Trophoblast cell (in vitro differentiated cells and primary cell): ENCODE measurements at regions not wholly inside any gene's neighbourhood (a gene's known extent, or its start where the extent isn't known, plus 50 kb on each side); places are given as distances from the start of the nearest gene placed in this dataset.

Experiments
- DNase-seq, 2 donors: peaks; one replicate each; pipeline ENCODE4 v3.0.0-alpha.2; 2016
- H2AFZ ChIP-seq: 2 replicates; pipeline ENCODE4 v1.6.1; 2013; ENCODE audit warnings: low read length, moderate library complexity, mild to moderate bottlenecking; ENCODE audit not compliant: insufficient read depth, poor library complexity
- H2AK5ac ChIP-seq: 2 replicates; pipeline ENCODE4 v1.6.1; 2013; ENCODE audit warnings: mild to moderate bottlenecking, low read length
- H2BK120ac ChIP-seq: 2 replicates; pipeline ENCODE4 v1.6.1; 2013; ENCODE audit warnings: low read length, mild to moderate bottlenecking, moderate library complexity; ENCODE audit not compliant: insufficient read depth, poor library complexity
- H2BK12ac ChIP-seq: 2 replicates; pipeline ENCODE4 v1.6.1; 2013; ENCODE audit warnings: mild to moderate bottlenecking, low read length, moderate library complexity
- H2BK5ac ChIP-seq: 2 replicates; pipeline ENCODE4 v1.6.1; 2013; ENCODE audit warnings: low read length, low read depth, moderate library complexity, mild to moderate bottlenecking; ENCODE audit not compliant: poor library complexity
- H3K14ac ChIP-seq: 2 replicates; pipeline ENCODE4 v1.6.1; 2013; ENCODE audit warnings: mild to moderate bottlenecking, low read length
- H3K18ac ChIP-seq: 2 replicates; pipeline ENCODE4 v1.6.1; 2013; ENCODE audit warnings: mild to moderate bottlenecking, low read length
- H3K23ac ChIP-seq: 2 replicates; pipeline ENCODE4 v1.6.1; 2013; ENCODE audit warnings: low read length
- H3K27ac ChIP-seq: 2 replicates; pipeline ENCODE4 v1.5.1; 2013; ENCODE audit warnings: low read depth, mild to moderate bottlenecking, inconsistent platforms, low read length, moderate library complexity
- H3K27me3 ChIP-seq: 2 replicates; pipeline ENCODE4 v1.6.1; 2013; ENCODE audit warnings: inconsistent platforms, mild to moderate bottlenecking, low read length, moderate library complexity; ENCODE audit not compliant: insufficient read depth
- H3K36me3 ChIP-seq, 2 experiments: 1 replicate in 1 of 2; 2 replicates in 1 of 2; pipeline ENCODE4 v1.6.1; 2013; ENCODE audit warnings: low read length in 2 of 2, mild to moderate bottlenecking in 2 of 2, moderate library complexity in 1 of 2; ENCODE audit not compliant: insufficient read depth in 2 of 2, control insufficient read depth in 1 of 2
- H3K4ac ChIP-seq: 2 replicates; pipeline ENCODE4 v1.6.1; 2013; ENCODE audit warnings: low read depth, mild to moderate bottlenecking, low read length, moderate library complexity
- H3K4me1 ChIP-seq, 2 experiments: 1 replicate in 1 of 2; 2 replicates in 1 of 2; pipeline ENCODE4 v1.6.1; 2013; ENCODE audit warnings: low read length in 2 of 2, mild to moderate bottlenecking in 2 of 2, moderate library complexity in 1 of 2; ENCODE audit not compliant: insufficient read depth in 2 of 2, control insufficient read depth in 1 of 2
- H3K4me2 ChIP-seq: 2 replicates; pipeline ENCODE4 v1.6.1; 2013; ENCODE audit warnings: inconsistent platforms, mild to moderate bottlenecking, low read length, moderate library complexity
- H3K4me3 ChIP-seq: 2 replicates; pipeline ENCODE4 v1.5.1; 2013; ENCODE audit warnings: mild to moderate bottlenecking, low read depth, low read length, inconsistent platforms
- H3K79me1 ChIP-seq: one replicate; pipeline ENCODE4 v1.6.1; 2013; ENCODE audit warnings: low read length
- H3K79me2 ChIP-seq: 2 replicates; pipeline ENCODE4 v1.6.1; 2013; ENCODE audit warnings: low read length, mild to moderate bottlenecking; ENCODE audit not compliant: control insufficient read depth, insufficient read depth, poor library complexity
- H3K9ac ChIP-seq: 2 replicates; pipeline ENCODE4 v1.6.1; 2013; ENCODE audit warnings: mild to moderate bottlenecking, low read length
- H3K9me3 ChIP-seq: 2 replicates; pipeline ENCODE4 v1.6.1; 2013; ENCODE audit warnings: low read depth, mild to moderate bottlenecking, control low read depth, inconsistent platforms, low read length; ENCODE audit not compliant: insufficient read depth
- H4K12ac ChIP-seq: 2 replicates; pipeline ENCODE4 v1.6.1; 2013; ENCODE audit warnings: low read depth, mild to moderate bottlenecking, low read length, moderate library complexity
- H4K8ac ChIP-seq: 2 replicates; pipeline ENCODE4 v1.6.1; 2013; ENCODE audit warnings: low read depth, mild to moderate bottlenecking, low read length, moderate library complexity
- H4K91ac ChIP-seq: one replicate; pipeline ENCODE4 v1.6.1; 2013; ENCODE audit warnings: low read depth, mild to moderate bottlenecking, low read length, moderate library complexity
- WGBS: extraction: QIAGEN DNeasy Blood & Tissue Kit; methylation state at CpG from one replicate; pipeline ENCODE4 v1.1.7; 2013; ENCODE audit warnings: missing lambda C conversion rate; ENCODE audit not compliant: insufficient read length, insufficient coverage; ENCODE audit errors: extremely low coverage; 5-methylcytosine and 5-hydroxymethylcytosine counted together

GRCh38 chr2:128610496-128610895 is 291.8 kb upstream of the HS6ST1 start:
- Histone ChIP-seq H3K9ac (no peak overlapping the region), H2BK12ac (no peak overlapping the region), H3K4ac (no peak overlapping the region), H3K4me3 (no peak overlapping the region), H2AFZ (no peak overlapping the region), H4K12ac (no peak overlapping the region), H2AK5ac (no peak overlapping the region), H4K91ac (no peak overlapping the region), H2BK5ac (no peak overlapping the region), H3K9me3 (peaks cover under 1% of the 10 kb centered on the region), H3K79me2 (no peaks in the 10 kb centered on the region), H3K79me1 (no peaks in the 10 kb centered on the region), H3K4me2 (no peak overlapping the region), H3K18ac (no peak overlapping the region), H3K14ac (no peak overlapping the region), H2BK120ac (no peak overlapping the region), H3K27me3 (no peaks in the 10 kb centered on the region), H3K23ac (no peak overlapping the region), H3K27ac (no peak overlapping the region), H4K8ac (no peak overlapping the region), H3K36me3 (no peaks in the 10 kb centered on the region), H3K4me1 (no peaks in the 10 kb centered on the region)
- no peak for DNase-seq
- no CpG with 5 or more reads among the region's 9 CpGs for WGBS

- H3K27ac ChIP-seq, result no peak overlapping the region
- no peak overlapping the region for H2AFZ ChIP-seq
- no peaks in the 10 kb centered on the region for H3K79me1 ChIP-seq
- H3K9ac ChIP-seq, result no peak overlapping the region
- no peak overlapping the region for H4K8ac ChIP-seq
- H4K12ac ChIP-seq, result no peak overlapping the region
- H3K18ac ChIP-seq, result no peak overlapping the region
- H2BK12ac ChIP-seq, result no peak overlapping the region
- no peak overlapping the region for H2AK5ac ChIP-seq
- no peak overlapping the region for H4K91ac ChIP-seq
- H3K79me2 ChIP-seq, result no peaks in the 10 kb centered on the region
- H3K9me3 ChIP-seq, result peaks cover 1% of the 10 kb centered on the region
- H3K14ac ChIP-seq, result no peak overlapping the region
- H3K4me2 ChIP-seq, result no peak overlapping the region
- no peaks in the 10 kb centered on the region for H3K27me3 ChIP-seq
- no peak overlapping the region for H2BK5ac ChIP-seq
- no peak for DNase-seq
- no peaks in the 10 kb centered on the region for H3K4me1 ChIP-seq
- no peaks in the 10 kb centered on the region for H3K36me3 ChIP-seq
- no peak overlapping the region for H2BK120ac ChIP-seq
- WGBS, result no CpG with 5 or more reads among the region's 8 CpGs
- H3K23ac ChIP-seq, result no peak overlapping the region
- no peak overlapping the region for H3K4ac ChIP-seq
- no peak overlapping the region for H3K4me3 ChIP-seq
Observed at GRCh38 chr2:128611421-128612320, 293.0 kb upstream of the HS6ST1 start.

- H3K9ac ChIP-seq, result no peak overlapping the region
- H2BK5ac ChIP-seq, result no peak overlapping the region
- H3K4me1 ChIP-seq, result no peaks in the 10 kb centered on the region
- H3K27ac ChIP-seq, result no peak overlapping the region
- H3K9me3 ChIP-seq, result peaks cover 1% of the 10 kb centered on the region
- no peak for DNase-seq
- no peak overlapping the region for H2AFZ ChIP-seq
- H3K4me2 ChIP-seq, result no peak overlapping the region
- no peak overlapping the region for H2AK5ac ChIP-seq
- H3K14ac ChIP-seq, result no peak overlapping the region
- no peak overlapping the region for H4K8ac ChIP-seq
- WGBS, result no CpG with 5 or more reads among the region's 3 CpGs
- H4K91ac ChIP-seq, result no peak overlapping the region
- no peaks in the 10 kb centered on the region for H3K79me1 ChIP-seq
- no peak overlapping the region for H2BK12ac ChIP-seq
- no peak overlapping the region for H4K12ac ChIP-seq
- H3K27me3 ChIP-seq, result no peaks in the 10 kb centered on the region
- H3K18ac ChIP-seq, result no peak overlapping the region
- H2BK120ac ChIP-seq, result no peak overlapping the region
- no peaks in the 10 kb centered on the region for H3K36me3 ChIP-seq
- H3K4me3 ChIP-seq, result no peak overlapping the region
- no peak overlapping the region for H3K4ac ChIP-seq
- no peaks in the 10 kb centered on the region for H3K79me2 ChIP-seq
- H3K23ac ChIP-seq, result no peak overlapping the region
Observed at GRCh38 chr2:128612628-128613027, 294.0 kb upstream of the HS6ST1 start.

- H3K9me3 ChIP-seq, result peaks cover 1% of the 10 kb centered on the region
- WGBS, result no CpG with 5 or more reads among the region's 7 CpGs
- H2AFZ ChIP-seq, result no peak overlapping the region
Observed at GRCh38 chr2:128613351-128613750, 294.7 kb upstream of the HS6ST1 start.

More at GRCh38 chr2:128613351-128613750, 294.7 kb upstream of the HS6ST1 start:
- Histone ChIP-seq H3K4me2 (no peak overlapping the region), H3K14ac (no peak overlapping the region), H3K4me3 (no peak overlapping the region), H2BK5ac (no peak overlapping the region), H2BK12ac (no peak overlapping the region), H3K9ac (no peak overlapping the region), H4K91ac (no peak overlapping the region), H3K79me1 (no peaks in the 10 kb centered on the region), H3K36me3 (no peaks in the 10 kb centered on the region), H3K79me2 (no peaks in the 10 kb centered on the region), H2AK5ac (no peak overlapping the region), H2BK120ac (no peak overlapping the region), H3K27me3 (no peaks in the 10 kb centered on the region), H3K4ac (no peak overlapping the region), H3K27ac (no peak overlapping the region), H3K4me1 (no peaks in the 10 kb centered on the region), H3K23ac (no peak overlapping the region), H4K12ac (no peak overlapping the region), H4K8ac (no peak overlapping the region), H3K18ac (no peak overlapping the region)
- no peak for DNase-seq
